Astrocyte of the spinal cord (primary cell): ENCODE measurements at regions not wholly inside any gene's neighbourhood (a gene's known extent, or its start where the extent isn't known, plus 50 kb on each side); places are given as distances from the start of the nearest gene placed in this dataset.

ENCODE experiments used
- DNase-seq: peaks from one replicate; pipeline ENCODE4 v3.0.0; 2011; ENCODE audit warnings: low read depth, low spot score
- H3K4me3 ChIP-seq: 2 replicates; pipeline ENCODE4 v1.5.1; 2011; ENCODE audit warnings: low read depth, mild to moderate bottlenecking, low read length, moderate library complexity
- CTCF ChIP-seq: IDR thresholded peaks from 2 replicates; pipeline ENCODE4 v1.5.1; 2012; ENCODE audit warnings: low read depth, mild to moderate bottlenecking, low read length, inconsistent platforms
- in situ Hi-C: cut with HindIII; loops from 2 replicates; pipeline ENCODE4 v1.10.0; 2017; ENCODE audit warnings: low sequenced_read_pairs

- no peak for TF ChIP-seq CTCF
- DNase-seq, result peak; percentile 23
- in situ Hi-C loops, result no loop called here
Observed at GRCh38 chr3:43794776-43795175, 104.0 kb downstream of the ABHD5 start.

GRCh38 chr3:43795491-43795890, 104.8 kb downstream of the ABHD5 start:
- TF ChIP-seq CTCF, result no peak
- DNase-seq, result no peak
- in situ Hi-C loops, result no loop called here
- no peak overlapping the region for H3K4me3 ChIP-seq

More at GRCh38 chr3:43794776-43795175, 104.0 kb downstream of the ABHD5 start:
- no peak overlapping the region for H3K4me3 ChIP-seq

GRCh38 chr3:43796041-43796596, 105.4 kb downstream of the ABHD5 start:
- DNase-seq, result no peak
- no peak for TF ChIP-seq CTCF
- in situ Hi-C loops, result no loop called here
- no peak overlapping the region for H3K4me3 ChIP-seq

- no peak for TF ChIP-seq CTCF
- H3K4me3 ChIP-seq, result no peak overlapping the region
- in situ Hi-C loops, result no loop called here
- DNase-seq, result no peak
Observed at GRCh38 chr3:43797794-43798193, 107.1 kb downstream of the ABHD5 start.

- H3K4me3 ChIP-seq, result no peak overlapping the region
- no peak for TF ChIP-seq CTCF
- DNase-seq, result no peak
- in situ Hi-C loops, result no loop called here
Observed at GRCh38 chr3:43810797-43811196, 120.1 kb downstream of the ABHD5 start.

GRCh38 chr3:43814461-43814860, 123.7 kb downstream of the ABHD5 start:
- DNase-seq, result no peak
- TF ChIP-seq CTCF, result no peak
- in situ Hi-C loops, result no loop called here
- no peak overlapping the region for H3K4me3 ChIP-seq

- no peak for DNase-seq
- no peak for TF ChIP-seq CTCF
- in situ Hi-C loops, result no loop called here
- no peak overlapping the region for H3K4me3 ChIP-seq
Observed at GRCh38 chr3:43816372-43816771, 125.6 kb downstream of the ABHD5 start.
